ENCODE measurements at regions not wholly inside any gene's neighbourhood (a gene's known extent, or its start where the extent isn't known, plus 50 kb on each side); places are given as distances from the start of the nearest gene placed in this dataset.

DNA sequence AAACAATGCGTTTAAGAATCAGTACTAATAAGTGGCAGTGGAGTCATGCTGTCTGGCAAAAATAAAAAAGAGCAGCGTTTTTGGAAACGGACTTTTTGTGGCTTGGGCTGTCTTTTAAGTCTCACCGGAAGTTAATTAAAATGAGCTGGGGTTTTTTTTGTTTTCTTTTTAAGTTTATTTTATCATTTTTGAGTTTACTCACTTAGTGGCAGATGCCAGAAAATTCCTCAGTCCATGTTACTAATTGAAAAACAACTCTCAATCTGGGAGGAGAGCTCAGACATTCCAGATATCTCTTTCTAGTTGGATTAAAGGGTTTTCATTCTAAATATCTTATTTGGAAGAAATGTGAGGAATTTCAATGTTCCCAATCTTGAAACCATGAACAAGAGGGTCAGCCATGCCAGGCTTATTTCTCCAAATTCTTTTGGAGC lies 133.8 kb upstream of the AGR3 start:
- ATAC-seq = no peak
- no peak for TF ChIP-seq POU6F1 (CRISPR knock-in tag; IDR thresholded peaks at IDR 0.05; ENCODE audit: borderline replicate concordance, low read depth)
- no peak for TF ChIP-seq CREB5 (CRISPR knock-in tag; IDR thresholded peaks at IDR 0.05; ENCODE audit: low read depth)
- TF ChIP-seq OSR1 (CRISPR knock-in tag; IDR thresholded peaks at IDR 0.05) = no peak
- no peak for TF ChIP-seq ISL1 (CRISPR knock-in tag; IDR thresholded peaks at IDR 0.05)
- no peak for TF ChIP-seq PATZ1 (CRISPR knock-in tag; IDR thresholded peaks at IDR 0.05; ENCODE audit: borderline replicate concordance)
- TF ChIP-seq TCF4 (CRISPR knock-in tag; IDR thresholded peaks at IDR 0.05; ENCODE audit: borderline replicate concordance) = no peak
- no peak for TF ChIP-seq GLIS3 (CRISPR knock-in tag; IDR thresholded peaks at IDR 0.05)
- TF ChIP-seq ZFP3 (CRISPR knock-in tag; IDR thresholded peaks at IDR 0.05) = no peak
- no peak for TF ChIP-seq ESRRG (CRISPR knock-in tag; IDR thresholded peaks at IDR 0.05)
- no peak for TF ChIP-seq SNAI2 (CRISPR knock-in tag; IDR thresholded peaks at IDR 0.05)
- no peak for TF ChIP-seq ZC3H10 (CRISPR knock-in tag; IDR thresholded peaks at IDR 0.05)
- TF ChIP-seq, protein P1, sequence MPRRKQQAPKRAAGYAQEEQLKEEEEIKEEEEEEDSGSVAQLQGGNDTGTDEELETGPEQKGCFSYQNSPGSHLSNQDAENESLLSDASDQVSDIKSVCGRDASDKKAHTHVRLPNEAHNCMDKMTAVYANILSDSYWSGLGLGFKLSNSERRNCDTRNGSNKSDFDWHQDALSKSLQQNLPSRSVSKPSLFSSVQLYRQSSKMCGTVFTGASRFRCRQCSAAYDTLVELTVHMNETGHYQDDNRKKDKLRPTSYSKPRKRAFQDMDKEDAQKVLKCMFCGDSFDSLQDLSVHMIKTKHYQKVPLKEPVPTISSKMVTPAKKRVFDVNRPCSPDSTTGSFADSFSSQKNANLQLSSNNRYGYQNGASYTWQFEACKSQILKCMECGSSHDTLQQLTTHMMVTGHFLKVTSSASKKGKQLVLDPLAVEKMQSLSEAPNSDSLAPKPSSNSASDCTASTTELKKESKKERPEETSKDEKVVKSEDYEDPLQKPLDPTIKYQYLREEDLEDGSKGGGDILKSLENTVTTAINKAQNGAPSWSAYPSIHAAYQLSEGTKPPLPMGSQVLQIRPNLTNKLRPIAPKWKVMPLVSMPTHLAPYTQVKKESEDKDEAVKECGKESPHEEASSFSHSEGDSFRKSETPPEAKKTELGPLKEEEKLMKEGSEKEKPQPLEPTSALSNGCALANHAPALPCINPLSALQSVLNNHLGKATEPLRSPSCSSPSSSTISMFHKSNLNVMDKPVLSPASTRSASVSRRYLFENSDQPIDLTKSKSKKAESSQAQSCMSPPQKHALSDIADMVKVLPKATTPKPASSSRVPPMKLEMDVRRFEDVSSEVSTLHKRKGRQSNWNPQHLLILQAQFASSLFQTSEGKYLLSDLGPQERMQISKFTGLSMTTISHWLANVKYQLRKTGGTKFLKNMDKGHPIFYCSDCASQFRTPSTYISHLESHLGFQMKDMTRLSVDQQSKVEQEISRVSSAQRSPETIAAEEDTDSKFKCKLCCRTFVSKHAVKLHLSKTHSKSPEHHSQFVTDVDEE (CRISPR knock-in tag; IDR thresholded peaks at IDR 0.05) = no peak
- TF ChIP-seq ZNF565 (CRISPR knock-in tag; conservative IDR thresholded peaks at IDR 0.05; ENCODE audit: low read depth) = no peak
- no peak for TF ChIP-seq PPARA (CRISPR knock-in tag; IDR thresholded peaks at IDR 0.05; ENCODE audit: borderline replicate concordance)
- TF ChIP-seq BACH2 (CRISPR knock-in tag; IDR thresholded peaks at IDR 0.05; ENCODE audit: borderline replicate concordance) = no peak
- no peak for TF ChIP-seq ZNF70 (CRISPR knock-in tag; IDR thresholded peaks at IDR 0.05)
- TF ChIP-seq TOX (CRISPR knock-in tag; IDR thresholded peaks at IDR 0.05; ENCODE audit: borderline replicate concordance) = no peak
- TF ChIP-seq ZFP30 (CRISPR knock-in tag; IDR thresholded peaks at IDR 0.05) = no peak

GRCh38 chr7:17016402-17017010 lies 134.7 kb upstream of the AGR3 start:
- no peak for TF ChIP-seq PPARA (CRISPR knock-in tag; IDR thresholded peaks at IDR 0.05; ENCODE audit: borderline replicate concordance)
- TF ChIP-seq CREB5 (CRISPR knock-in tag; IDR thresholded peaks at IDR 0.05; ENCODE audit: low read depth) = no peak
- no peak for TF ChIP-seq ZFP30 (CRISPR knock-in tag; IDR thresholded peaks at IDR 0.05)
- no peak for TF ChIP-seq ZNF565 (CRISPR knock-in tag; conservative IDR thresholded peaks at IDR 0.05; ENCODE audit: low read depth)
- no peak for TF ChIP-seq CSRNP3 (CRISPR knock-in tag; IDR thresholded peaks at IDR 0.05)
- no peak for TF ChIP-seq TCF4 (CRISPR knock-in tag; IDR thresholded peaks at IDR 0.05; ENCODE audit: borderline replicate concordance)
- TF ChIP-seq CSDC2 (CRISPR knock-in tag; IDR thresholded peaks at IDR 0.05) = no peak
- TF ChIP-seq ARNTL (CRISPR knock-in tag; IDR thresholded peaks at IDR 0.05; ENCODE audit: borderline replicate concordance, low read depth) = no peak
- TF ChIP-seq RARB (CRISPR knock-in tag; IDR thresholded peaks at IDR 0.05) = no peak
- TF ChIP-seq TOX (CRISPR knock-in tag; IDR thresholded peaks at IDR 0.05; ENCODE audit: borderline replicate concordance) = no peak
- TF ChIP-seq, protein P1 (CRISPR knock-in tag; IDR thresholded peaks at IDR 0.05) = no peak
- no peak for TF ChIP-seq OSR1 (CRISPR knock-in tag; IDR thresholded peaks at IDR 0.05)
- TF ChIP-seq ZC3H10 (CRISPR knock-in tag; IDR thresholded peaks at IDR 0.05) = no peak
- TF ChIP-seq ZNF8 (CRISPR knock-in tag; IDR thresholded peaks at IDR 0.05) = no peak
- no peak for TF ChIP-seq GLIS3 (CRISPR knock-in tag; IDR thresholded peaks at IDR 0.05)
- no peak for TF ChIP-seq ESRRG (CRISPR knock-in tag; IDR thresholded peaks at IDR 0.05)
- no peak for TF ChIP-seq BACH2 (CRISPR knock-in tag; IDR thresholded peaks at IDR 0.05; ENCODE audit: borderline replicate concordance)
- TF ChIP-seq ISL1 (CRISPR knock-in tag; IDR thresholded peaks at IDR 0.05) = no peak
- ATAC-seq = no peak

Data from SK-N-SH treated with all-trans-retinoic acid at 6 μM for 48 hours (cell line).